NB4 (cell line): ENCODE measurements at regions not wholly inside any gene's neighbourhood (a gene's known extent, or its start where the extent isn't known, plus 50 kb on each side); places are given as distances from the start of the nearest gene placed in this dataset.
"Not testable (repeated sequence)": the region's sequence is repeated elsewhere in the genome, so short reads cannot be mapped to it uniquely, and the experiment has no call there.

Source experiments
- CTCF ChIP-seq: IDR thresholded peaks from one replicate; pipeline ENCODE4 v1.5.1; 2012; ENCODE audit warnings: low read depth, low read length
- MAX ChIP-seq: IDR thresholded peaks from 2 replicates; pipeline ENCODE4 v1.6.1; 2011; ENCODE audit warnings: low read depth, low read length
- MYC ChIP-seq: IDR thresholded peaks from 2 replicates; pipeline ENCODE4 v1.6.1; 2011; ENCODE audit warnings: low read depth, low read length
- POLR2A ChIP-seq: IDR thresholded peaks from 2 replicates; pipeline ENCODE4 v1.6.1; 2011; ENCODE audit warnings: mild to moderate bottlenecking; ENCODE audit not compliant: insufficient read length; ENCODE audit errors: extremely low read depth

- not testable (repeated sequence) for TF ChIP-seq CTCF, MAX, POLR2A, MYC
Measured at GRCh38 chr10:53647221-53647620, 874.6 kb upstream of the MBL2 start.
